H9 (cell line): ENCODE measurements at regions not wholly inside any gene's neighbourhood (a gene's known extent, or its start where the extent isn't known, plus 50 kb on each side); places are given as distances from the start of the nearest gene placed in this dataset.

ENCODE experiments used
- DNase-seq: peaks from one replicate; pipeline ENCODE4 v3.0.0-alpha.2; 2017
- H2AFZ ChIP-seq: one replicate; pipeline ENCODE4 v1.6.1; 2013; ENCODE audit warnings: mild to moderate bottlenecking, low read length, control low read depth, moderate library complexity
- H2AK5ac ChIP-seq: 2 replicates; pipeline ENCODE4 v1.6.1; 2013; ENCODE audit warnings: low read length, control low read depth, mixed read lengths; ENCODE audit not compliant: insufficient read length
- H2BK120ac ChIP-seq: one replicate; pipeline ENCODE4 v1.6.1; 2013; ENCODE audit warnings: low read depth, mild to moderate bottlenecking, low read length, control low read depth, inconsistent platforms; ENCODE audit not compliant: poor library complexity, severe bottlenecking
- H2BK12ac ChIP-seq: 2 replicates; pipeline ENCODE4 v1.6.1; 2013; ENCODE audit warnings: low read length, control low read depth, mixed read lengths, low read depth; ENCODE audit not compliant: insufficient read length
- H2BK15ac ChIP-seq: 2 replicates; pipeline ENCODE4 v1.6.1; 2013; ENCODE audit warnings: low read depth, low read length, control low read depth
- H2BK20ac ChIP-seq: one replicate; pipeline ENCODE4 v1.6.1; 2013; ENCODE audit warnings: low read depth, mild to moderate bottlenecking, low read length, control low read depth, inconsistent platforms; ENCODE audit not compliant: poor library complexity, severe bottlenecking
- H2BK5ac ChIP-seq: 2 replicates; pipeline ENCODE4 v1.6.1; 2013; ENCODE audit warnings: low read length, control low read depth, mixed read lengths; ENCODE audit not compliant: insufficient read length
- H3K14ac ChIP-seq: 2 replicates; pipeline ENCODE4 v1.6.1; 2013; ENCODE audit warnings: low read length, control low read depth; ENCODE audit not compliant: insufficient read depth
- H3K18ac ChIP-seq: 2 replicates; pipeline ENCODE4 v1.6.1; 2013; ENCODE audit warnings: low read depth, mild to moderate bottlenecking, mixed read lengths, low read length, control low read depth; ENCODE audit not compliant: insufficient read length
- H3K23ac ChIP-seq: 2 replicates; pipeline ENCODE4 v1.6.1; 2013; ENCODE audit warnings: low read length, control low read depth, mixed read lengths, low read depth; ENCODE audit not compliant: insufficient read length
- H3K23me2 ChIP-seq: 2 replicates; pipeline ENCODE4 v1.6.1; 2013; ENCODE audit warnings: low read depth, mild to moderate bottlenecking, mixed read lengths, low read length, control low read depth; ENCODE audit not compliant: insufficient read length, poor library complexity, severe bottlenecking
- H3K27ac ChIP-seq: 2 replicates; pipeline ENCODE4 v1.5.1; 2013; ENCODE audit warnings: low read length, control low read depth, mixed read lengths, low read depth; ENCODE audit not compliant: insufficient read length
- H3K27me3 ChIP-seq: 2 replicates; pipeline ENCODE4 v1.6.1; 2013; ENCODE audit warnings: low read length, control low read depth, inconsistent platforms; ENCODE audit not compliant: insufficient read depth
- H3K4ac ChIP-seq: 2 replicates; pipeline ENCODE4 v1.6.1; 2013; ENCODE audit warnings: low read depth, mild to moderate bottlenecking, control low read depth, inconsistent platforms, low read length, moderate library complexity
- H3K4me1 ChIP-seq: 2 replicates; pipeline ENCODE4 v1.6.1; 2013; ENCODE audit warnings: low read length, control low read depth, inconsistent platforms; ENCODE audit not compliant: insufficient read depth
- H3K4me2 ChIP-seq: 2 replicates; pipeline ENCODE4 v1.6.1; 2013; ENCODE audit warnings: low read length, control low read depth, mixed read lengths; ENCODE audit not compliant: insufficient read length, insufficient read depth
- H3K56ac ChIP-seq: 2 replicates; pipeline ENCODE4 v1.6.1; 2013; ENCODE audit warnings: low read depth, mild to moderate bottlenecking, mixed read lengths, low read length, control low read depth; ENCODE audit not compliant: insufficient read length
- H3K79me1 ChIP-seq: 2 replicates; pipeline ENCODE4 v1.6.1; 2013; ENCODE audit warnings: low read depth, mild to moderate bottlenecking, moderate library complexity, low read length, control low read depth, inconsistent platforms; ENCODE audit not compliant: insufficient read depth, poor library complexity, severe bottlenecking
- H3K79me2 ChIP-seq: 2 replicates; pipeline ENCODE4 v1.6.1; 2013; ENCODE audit warnings: low read length, control low read depth, inconsistent platforms; ENCODE audit not compliant: insufficient read depth
- H3K9ac ChIP-seq: 2 replicates; pipeline ENCODE4 v1.6.1; 2013; ENCODE audit warnings: low read length, control low read depth, mixed read lengths; ENCODE audit not compliant: insufficient read length; ENCODE audit errors: extremely low read depth
- H3K9me3 ChIP-seq: one replicate; pipeline ENCODE4 v1.6.1; 2013; ENCODE audit warnings: low read depth, low read length, inconsistent platforms; ENCODE audit not compliant: control insufficient read depth
- H3T11ph ChIP-seq: one replicate; pipeline ENCODE4 v1.6.1; 2013; ENCODE audit warnings: mild to moderate bottlenecking, low read length, control low read depth, inconsistent platforms
- H4K20me1 ChIP-seq: one replicate; pipeline ENCODE4 v1.6.1; 2013; ENCODE audit not compliant: control insufficient read depth, insufficient read length, insufficient read depth
- H4K5ac ChIP-seq: 2 replicates; pipeline ENCODE4 v1.6.1; 2013; ENCODE audit warnings: low read depth, mild to moderate bottlenecking, mixed read lengths, low read length, control low read depth; ENCODE audit not compliant: insufficient read length
- H4K8ac ChIP-seq: replicated peaks from 2 replicates; pipeline ENCODE4 v1.6.1; 2013; ENCODE audit warnings: low read length, control low read depth, mixed read lengths, low read depth; ENCODE audit not compliant: insufficient read length
- H4K91ac ChIP-seq: 2 replicates; pipeline ENCODE4 v1.6.1; 2013; ENCODE audit warnings: low read depth, mild to moderate bottlenecking, moderate library complexity, mixed read lengths, low read length, control low read depth; ENCODE audit not compliant: insufficient read length
- H3K27ac Mint-ChIP-seq, 3 experiments: 2 replicates in 2 of 3; 3 replicates in 1 of 3; pipeline ENCODE4 v1.8.0; 2020 to 2021; ENCODE audit warnings: mixed read lengths in 3 of 3, mild to moderate bottlenecking in 1 of 3, moderate library complexity in 1 of 3
- H3K27me3 Mint-ChIP-seq: 2 replicates; pipeline ENCODE4 v1.8.0; 2021; ENCODE audit warnings: low read depth, mild to moderate bottlenecking, moderate library complexity, mixed read lengths
- H3K36me3 Mint-ChIP-seq, 3 experiments: 2 replicates in 2 of 3; 3 replicates in 1 of 3; pipeline ENCODE4 v1.8.0; 2020 to 2021; ENCODE audit warnings: low read depth in 3 of 3, mixed read lengths in 3 of 3; ENCODE audit not compliant: insufficient read depth in 1 of 3
- H3K4me1 Mint-ChIP-seq, 2 experiments: 2 replicates each; pipeline ENCODE4 v1.8.0; 2020; ENCODE audit warnings: mixed read lengths in 2 of 2
- H3K4me3 Mint-ChIP-seq, 2 experiments: 2 replicates in 1 of 2; 3 replicates in 1 of 2; pipeline ENCODE4 v1.8.0; 2020 to 2021; ENCODE audit warnings: mild to moderate bottlenecking in 2 of 2, mixed read lengths in 2 of 2, moderate library complexity in 1 of 2
- H3K9me3 Mint-ChIP-seq, 2 experiments: 2 replicates in 1 of 2; 3 replicates in 1 of 2; pipeline ENCODE4 v1.8.0; 2020; ENCODE audit warnings: mild to moderate bottlenecking in 2 of 2, mixed read lengths in 2 of 2, moderate library complexity in 1 of 2
- WGBS: extraction: QIAGEN DNeasy Blood & Tissue Kit; methylation state at CpG from one replicate; pipeline ENCODE4 v1.1.7; 2013; ENCODE audit warnings: missing lambda C conversion rate, low lambda C conversion rate, mixed read lengths; ENCODE audit not compliant: insufficient read length; ENCODE audit errors: extremely low coverage; 5-methylcytosine and 5-hydroxymethylcytosine counted together
- TF ChIP-seq, protein P1 (sequence below): fragments of 200-600 bp; sonication (generic); conservative IDR thresholded peaks from 3 replicates; pipeline ENCODE4 v1.8.0; 2021; ENCODE audit warnings: antibody characterized with exemption, mild to moderate bottlenecking

GRCh38 chr7:153590136-153590535, 462.1 kb upstream of the DPP6 start:
- peaks cover 6% of the 10 kb centered on the region; the same call in 1 of the 2 replicates for H3K27me3 Mint-ChIP-seq
- Histone ChIP-seq H3K27ac (no peak overlapping the region), H4K91ac (no peak overlapping the region), H3K4me1 (no peaks in the 10 kb centered on the region), H2BK20ac (no peak overlapping the region), H2BK15ac (no peak overlapping the region), H3K18ac (no peak overlapping the region), H2BK5ac (no peak overlapping the region), H4K5ac (no peak overlapping the region), H2BK120ac (no peak overlapping the region), H2AFZ (no peak overlapping the region), H3K4me2 (no peak overlapping the region), H3K4ac (no peak overlapping the region), H3K79me1 (no peaks in the 10 kb centered on the region), H3K9ac (no peak overlapping the region), H3K56ac (no peak overlapping the region), H3T11ph (no peak overlapping the region), H3K23ac (no peak overlapping the region), H3K79me2 (no peaks in the 10 kb centered on the region), H3K9me3 (peaks cover 23% of the 10 kb centered on the region), H2AK5ac (no peak overlapping the region), H2BK12ac (no peak overlapping the region), H4K20me1 (no peaks in the 10 kb centered on the region), H4K8ac (no peak overlapping the region), H3K27me3 (no peaks in the 10 kb centered on the region), H3K14ac (no peak overlapping the region), H3K23me2 (no peaks in the 10 kb centered on the region)
- TF ChIP-seq, protein P1, sequence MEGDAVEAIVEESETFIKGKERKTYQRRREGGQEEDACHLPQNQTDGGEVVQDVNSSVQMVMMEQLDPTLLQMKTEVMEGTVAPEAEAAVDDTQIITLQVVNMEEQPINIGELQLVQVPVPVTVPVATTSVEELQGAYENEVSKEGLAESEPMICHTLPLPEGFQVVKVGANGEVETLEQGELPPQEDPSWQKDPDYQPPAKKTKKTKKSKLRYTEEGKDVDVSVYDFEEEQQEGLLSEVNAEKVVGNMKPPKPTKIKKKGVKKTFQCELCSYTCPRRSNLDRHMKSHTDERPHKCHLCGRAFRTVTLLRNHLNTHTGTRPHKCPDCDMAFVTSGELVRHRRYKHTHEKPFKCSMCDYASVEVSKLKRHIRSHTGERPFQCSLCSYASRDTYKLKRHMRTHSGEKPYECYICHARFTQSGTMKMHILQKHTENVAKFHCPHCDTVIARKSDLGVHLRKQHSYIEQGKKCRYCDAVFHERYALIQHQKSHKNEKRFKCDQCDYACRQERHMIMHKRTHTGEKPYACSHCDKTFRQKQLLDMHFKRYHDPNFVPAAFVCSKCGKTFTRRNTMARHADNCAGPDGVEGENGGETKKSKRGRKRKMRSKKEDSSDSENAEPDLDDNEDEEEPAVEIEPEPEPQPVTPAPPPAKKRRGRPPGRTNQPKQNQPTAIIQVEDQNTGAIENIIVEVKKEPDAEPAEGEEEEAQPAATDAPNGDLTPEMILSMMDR: no peak
- no peaks in the 10 kb centered on the region for H3K4me1 Mint-ChIP-seq
- no peak for DNase-seq
- no peak overlapping the region for H3K27ac Mint-ChIP-seq
- no CpG with 5 or more reads among the region's 16 CpGs for WGBS
- peaks cover 0 to 22% (median 5%) of the 10 kb centered on the region in 3 experiments; a peak in 4 of 7 replicates for H3K36me3 Mint-ChIP-seq
- no peak overlapping the region for H3K4me3 Mint-ChIP-seq
- peaks cover 84 to 92% of the 10 kb centered on the region in 2 experiments for H3K9me3 Mint-ChIP-seq
